GM19099 (cell line): ENCODE measurements at regions not wholly inside any gene's neighbourhood (a gene's known extent, or its start where the extent isn't known, plus 50 kb on each side); places are given as distances from the start of the nearest gene placed in this dataset.

Experiments
- POLR2A ChIP-seq: IDR thresholded peaks from 3 replicates; pipeline ENCODE4 v1.6.1; 2011; ENCODE audit warnings: low read depth; ENCODE audit not compliant: insufficient read length; ENCODE audit errors: extremely low read depth

DNA sequence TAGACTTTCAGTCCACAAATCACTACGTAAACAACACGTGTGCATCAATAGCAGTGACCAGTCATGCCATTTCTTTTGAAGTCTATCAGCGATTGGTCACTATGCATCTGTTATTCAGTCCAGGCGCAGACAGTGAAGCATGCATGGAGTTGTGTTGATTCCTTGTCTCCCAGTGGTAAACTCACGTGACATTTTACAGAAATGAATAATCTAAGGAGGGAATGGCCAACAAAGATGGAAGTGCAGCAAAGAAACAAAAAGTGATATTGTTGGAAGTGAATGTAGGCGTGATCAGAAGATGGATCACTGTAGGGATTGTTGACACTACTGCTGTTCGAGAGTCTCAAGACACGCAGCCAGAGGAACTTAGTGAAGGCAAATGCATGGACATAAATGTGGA is 317.8 kb upstream of the MGAT5 start:
- TF ChIP-seq POLR2A = no peak

DNA sequence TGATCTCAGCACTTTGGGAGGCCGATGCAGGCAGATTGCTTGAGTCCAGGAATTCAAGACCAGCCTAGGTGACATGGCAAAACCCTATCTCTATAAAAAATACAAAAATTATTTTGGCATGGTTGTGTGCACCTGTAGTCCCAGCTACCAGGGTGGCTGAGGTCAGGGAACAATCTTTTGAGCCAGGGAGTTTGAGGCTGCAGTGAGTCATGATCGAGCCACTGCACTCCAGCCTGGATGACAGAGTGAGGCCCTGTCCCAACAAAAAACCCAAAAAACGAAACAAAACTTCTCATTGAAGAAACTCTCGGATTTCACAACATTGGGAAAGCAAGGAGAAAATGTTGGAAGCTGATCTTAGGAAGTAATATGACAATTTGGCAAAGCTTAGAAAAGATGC is 317.3 kb upstream of the MGAT5 start:
- TF ChIP-seq POLR2A = no peak

DNA sequence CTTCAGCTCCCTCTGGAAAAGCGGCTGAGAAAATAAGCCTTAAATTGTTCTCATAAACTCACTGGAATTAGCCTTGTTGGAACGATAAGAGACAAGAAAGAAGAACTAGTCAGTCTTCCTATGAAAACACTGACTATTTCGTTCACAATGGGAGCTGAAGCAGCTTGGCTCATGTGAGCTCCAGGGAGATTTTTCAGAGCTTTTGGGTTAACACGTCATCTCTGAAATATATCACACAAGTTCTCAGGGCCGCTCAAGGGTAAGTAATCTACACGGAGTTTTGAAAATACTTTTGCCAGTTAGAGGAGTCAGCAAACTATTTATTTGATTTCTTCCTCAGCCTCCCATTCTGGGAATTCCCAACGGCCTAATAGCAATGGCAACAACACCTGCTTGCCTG is 316.2 kb upstream of the MGAT5 start:
- TF ChIP-seq POLR2A = no peak

DNA sequence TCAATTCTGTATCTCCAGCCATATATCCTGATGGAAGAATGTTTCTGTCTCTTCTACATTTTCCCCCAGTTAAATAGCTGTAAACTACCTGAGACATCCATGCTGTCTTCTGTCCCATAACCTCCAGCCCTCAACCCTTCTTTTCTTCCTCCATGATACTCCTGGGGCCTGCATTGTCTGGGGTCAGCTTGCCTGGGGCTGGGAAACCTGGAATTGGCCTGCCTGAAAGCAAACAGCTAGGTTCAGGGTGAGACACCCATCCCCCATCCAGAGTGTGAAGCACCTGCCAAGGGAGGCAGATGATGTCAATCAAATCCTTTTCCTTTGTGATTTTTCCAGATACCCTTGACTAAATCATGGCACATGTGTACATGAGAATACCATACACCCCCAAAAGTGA is 313.7 kb upstream of the MGAT5 start:
- TF ChIP-seq POLR2A = no peak

DNA sequence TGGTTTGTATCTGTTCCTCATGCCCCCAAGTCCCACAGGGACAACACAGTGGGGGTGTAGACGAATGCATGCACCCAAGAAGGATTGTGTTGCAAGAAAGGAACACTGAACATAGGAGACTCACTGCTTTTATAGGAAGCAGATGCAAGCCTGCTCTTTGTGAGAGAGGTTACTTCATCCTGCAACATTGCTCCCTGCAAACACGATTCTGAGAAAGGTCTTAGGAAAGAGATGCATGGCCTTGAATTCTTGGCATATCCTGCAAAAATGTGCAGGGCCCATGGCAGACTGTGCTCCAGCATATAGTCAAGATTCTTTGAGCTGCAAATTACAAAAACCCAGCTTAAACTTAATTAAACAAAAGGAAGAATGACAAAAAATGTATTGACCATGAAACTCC is 312.2 kb upstream of the MGAT5 start:
- TF ChIP-seq POLR2A = no peak

DNA sequence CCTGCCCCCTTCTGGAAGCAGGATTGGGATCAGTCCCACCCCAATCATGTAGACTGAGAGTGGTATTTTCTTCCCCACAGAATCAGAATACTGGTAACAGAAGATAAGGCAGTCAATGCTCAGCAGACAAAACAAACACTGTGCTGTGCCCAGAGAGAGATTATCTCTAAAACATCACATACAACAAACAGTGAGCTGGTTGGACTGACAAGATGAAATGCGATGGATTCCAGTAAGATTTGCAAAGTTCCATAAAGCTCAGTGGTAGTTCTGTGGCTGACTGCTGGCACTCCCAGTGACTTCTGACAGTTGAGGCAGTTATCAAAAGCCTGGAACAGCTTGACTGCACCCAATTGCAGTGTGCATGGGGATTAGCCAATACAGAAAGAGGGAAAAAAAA is 311.5 kb upstream of the MGAT5 start:
- no peak for TF ChIP-seq POLR2A

DNA sequence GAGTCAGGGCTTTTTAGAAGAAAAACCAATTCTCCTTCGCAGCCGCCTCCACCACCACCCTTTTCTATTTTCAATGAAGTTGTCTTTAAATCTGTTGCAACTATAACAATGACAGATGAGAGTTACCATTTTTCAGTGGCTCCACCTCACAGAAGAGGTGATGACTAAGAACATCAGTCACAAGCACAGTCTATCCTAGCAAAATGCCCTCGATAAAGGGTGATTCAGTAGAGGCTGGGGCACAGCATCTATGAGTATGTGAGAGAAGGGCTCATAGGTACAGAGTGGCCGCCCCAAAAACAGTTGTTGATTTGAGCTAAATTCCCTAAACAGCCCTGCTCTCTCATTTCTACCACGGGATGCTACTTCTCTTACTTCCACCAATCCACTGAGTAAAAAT is 310.8 kb upstream of the MGAT5 start:
- no peak for TF ChIP-seq POLR2A

DNA sequence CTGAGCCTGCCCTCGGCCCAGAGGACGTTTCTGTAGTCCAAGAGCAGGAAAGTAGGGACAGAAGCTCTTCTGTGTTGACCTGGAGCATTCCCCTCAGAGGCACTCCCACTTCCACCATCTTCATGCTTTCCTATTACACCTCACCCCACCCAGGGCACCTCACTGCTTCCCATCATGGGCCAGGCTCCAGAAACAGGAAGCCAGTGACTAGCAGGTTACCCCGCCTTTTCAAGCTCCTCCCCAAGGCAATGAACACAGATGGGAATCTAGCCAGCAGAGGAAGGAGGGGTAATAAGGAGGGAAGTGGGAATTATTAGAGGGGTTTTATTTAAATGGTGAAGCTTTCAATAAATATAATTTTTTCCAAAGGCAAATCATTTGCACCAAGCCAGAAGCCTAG is 308.8 kb upstream of the MGAT5 start:
- TF ChIP-seq POLR2A = no peak

DNA sequence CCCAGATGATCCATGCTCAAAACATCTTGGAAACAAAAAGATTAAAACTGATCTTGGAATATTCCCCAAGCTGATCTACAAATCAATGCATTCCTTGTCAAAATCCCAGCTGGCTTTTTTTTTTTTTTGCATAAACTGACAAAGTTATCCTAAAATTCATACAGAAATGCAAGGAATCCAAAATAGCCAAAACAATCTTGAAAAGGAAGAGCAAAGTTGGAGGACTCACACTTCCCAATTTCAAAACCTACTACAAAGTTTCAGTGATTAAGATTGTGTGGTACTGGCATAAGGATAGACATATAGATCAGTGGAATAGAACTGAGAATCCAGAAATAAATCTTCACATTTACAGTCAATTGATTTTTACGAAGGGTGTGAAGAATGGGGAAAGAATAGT is 306.8 kb upstream of the MGAT5 start:
- TF ChIP-seq POLR2A = no peak

DNA sequence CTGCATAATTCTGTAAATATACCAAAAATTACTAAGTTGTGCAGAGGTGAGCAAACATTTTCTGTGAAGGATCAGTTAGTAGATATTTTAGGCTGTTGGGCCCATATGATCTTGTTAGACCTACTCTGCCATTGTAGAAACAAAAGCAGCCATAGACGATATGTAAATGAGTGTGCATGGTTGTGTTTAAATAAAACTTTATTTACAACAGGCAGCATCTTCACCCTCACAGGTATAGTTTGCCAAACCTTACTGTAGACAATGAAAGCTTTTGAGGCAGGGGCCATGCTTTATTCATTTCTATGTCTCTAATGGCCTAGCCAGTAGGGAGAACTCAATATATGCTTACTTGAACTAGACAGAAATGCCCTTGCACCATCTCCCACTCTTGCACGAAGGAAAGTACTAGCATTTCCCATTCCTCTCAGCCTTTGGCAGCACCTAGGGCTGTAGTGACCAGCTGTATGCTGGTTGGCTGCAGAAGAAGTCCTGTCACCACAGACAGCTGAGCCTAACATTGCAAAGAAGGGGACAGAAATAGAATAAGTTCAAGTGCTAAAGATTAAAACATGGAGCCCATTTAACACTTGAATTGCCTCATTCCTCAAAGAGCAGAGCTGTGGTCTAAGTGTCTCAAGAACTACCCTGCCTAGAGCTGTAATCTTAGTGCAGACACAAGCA is 305.1 kb upstream of the MGAT5 start:
- no peak for TF ChIP-seq POLR2A

DNA sequence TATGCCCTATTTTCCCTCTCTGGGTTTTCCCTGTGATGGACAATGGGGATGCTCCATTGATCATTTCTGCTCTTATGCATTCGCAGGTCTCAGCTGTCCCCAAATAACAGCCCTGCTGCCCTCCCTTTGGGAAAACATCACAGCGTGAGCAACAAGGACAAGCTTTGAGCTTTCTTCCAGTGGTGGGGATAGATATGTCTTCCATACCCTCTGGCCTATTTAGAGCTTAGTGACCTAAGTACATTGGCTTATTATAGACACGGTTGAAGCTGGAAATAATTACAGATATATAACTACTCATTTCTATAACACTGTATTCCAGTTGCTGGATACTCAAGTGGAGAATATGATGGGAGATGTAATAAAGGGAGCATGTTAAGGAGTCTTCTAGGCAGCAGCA is 304.3 kb upstream of the MGAT5 start:
- TF ChIP-seq POLR2A = no peak

DNA sequence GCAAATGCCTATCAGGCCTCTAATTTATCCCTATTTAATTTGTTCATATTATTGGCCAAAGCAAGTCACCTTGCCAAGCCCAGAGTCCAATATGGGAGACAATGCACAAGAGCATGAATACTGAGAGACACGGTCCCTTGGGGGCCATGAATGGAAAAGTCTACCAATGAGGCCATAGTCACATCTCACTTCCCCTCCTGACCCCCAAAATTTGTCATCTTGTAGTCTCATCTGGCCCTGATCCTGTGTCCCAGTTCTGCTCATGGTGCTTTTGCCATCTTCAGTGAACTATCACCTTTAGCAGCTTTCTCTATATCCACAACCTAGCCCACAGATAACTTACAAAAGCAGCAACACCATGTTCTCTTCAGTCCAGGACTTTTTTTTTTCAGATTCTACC is 302.7 kb upstream of the MGAT5 start:
- no peak for TF ChIP-seq POLR2A

DNA sequence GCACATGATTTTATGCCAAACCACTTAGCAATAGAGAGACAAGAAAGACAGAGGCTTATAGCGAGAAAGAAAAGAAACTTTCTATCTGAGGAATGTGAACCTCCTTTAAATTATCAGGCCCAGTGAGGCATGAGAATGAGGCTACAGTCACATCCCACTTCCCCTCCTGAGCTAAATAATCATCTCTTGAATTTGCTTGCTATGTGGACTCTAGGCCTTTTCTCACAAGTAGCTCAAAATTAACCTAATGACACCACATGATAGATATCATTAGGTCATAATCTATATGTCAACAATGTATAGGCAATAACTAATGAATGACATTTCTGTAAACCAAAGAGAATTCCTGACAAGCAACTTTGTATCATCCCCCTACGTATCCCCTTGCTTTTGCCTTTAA is 301.5 kb upstream of the MGAT5 start:
- TF ChIP-seq POLR2A = no peak

DNA sequence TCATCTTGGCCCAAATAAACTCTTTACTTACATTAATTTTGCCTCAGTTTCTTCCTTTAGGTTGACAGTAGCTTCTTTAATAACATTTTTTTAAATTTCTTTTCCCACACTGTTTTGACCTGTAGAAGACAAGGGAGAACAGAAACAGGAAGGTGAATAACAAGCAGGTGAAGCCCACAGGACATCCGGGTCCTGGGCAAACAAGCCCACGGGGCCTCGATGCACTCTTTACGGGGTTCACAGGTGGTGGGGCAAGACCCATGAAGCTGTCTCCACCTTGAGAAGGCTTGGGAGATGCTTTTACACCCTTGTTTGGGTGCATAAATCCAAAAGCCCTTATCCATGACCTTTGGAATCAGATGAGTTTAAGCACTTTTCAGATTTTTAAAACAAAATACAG is 301.0 kb upstream of the MGAT5 start:
- TF ChIP-seq POLR2A = no peak

DNA sequence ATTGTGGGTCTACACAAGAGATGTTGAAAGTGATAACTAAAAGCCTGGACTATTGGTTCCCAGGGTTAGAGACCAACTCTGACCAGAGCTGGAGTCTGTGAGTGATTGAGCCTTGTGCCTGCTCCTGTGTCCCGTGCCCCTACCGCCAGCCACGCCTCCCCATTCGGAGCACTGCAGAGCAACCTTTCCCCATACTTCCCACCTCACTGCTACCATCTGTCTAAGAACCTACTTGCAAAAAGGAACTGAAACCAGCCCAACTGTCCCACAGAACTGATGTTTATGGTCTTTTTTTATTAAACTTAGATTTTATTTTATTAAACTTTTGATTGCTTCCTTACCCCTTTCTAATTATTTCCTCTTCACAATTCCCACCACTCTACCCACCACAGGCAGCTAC is 300.3 kb upstream of the MGAT5 start:
- no peak for TF ChIP-seq POLR2A

DNA sequence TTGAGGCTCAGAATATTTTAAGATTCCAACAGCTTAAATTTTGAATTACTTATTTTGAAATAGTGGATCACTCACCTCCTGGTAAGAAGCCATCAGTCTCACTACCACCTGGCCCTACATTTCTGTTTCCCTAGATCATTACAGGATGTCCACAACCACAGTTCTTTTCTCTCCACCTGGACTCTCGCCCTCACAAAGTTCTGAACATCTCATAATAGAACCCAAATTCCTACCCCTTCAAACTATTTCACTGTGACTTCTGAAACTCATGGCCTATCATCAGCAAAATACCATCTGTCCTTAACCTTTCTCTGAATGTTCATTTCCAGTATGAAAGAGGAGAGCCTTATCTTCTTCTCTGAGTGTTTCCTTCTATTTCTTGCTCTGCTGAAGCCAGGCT is 299.2 kb upstream of the MGAT5 start:
- no peak for TF ChIP-seq POLR2A

DNA sequence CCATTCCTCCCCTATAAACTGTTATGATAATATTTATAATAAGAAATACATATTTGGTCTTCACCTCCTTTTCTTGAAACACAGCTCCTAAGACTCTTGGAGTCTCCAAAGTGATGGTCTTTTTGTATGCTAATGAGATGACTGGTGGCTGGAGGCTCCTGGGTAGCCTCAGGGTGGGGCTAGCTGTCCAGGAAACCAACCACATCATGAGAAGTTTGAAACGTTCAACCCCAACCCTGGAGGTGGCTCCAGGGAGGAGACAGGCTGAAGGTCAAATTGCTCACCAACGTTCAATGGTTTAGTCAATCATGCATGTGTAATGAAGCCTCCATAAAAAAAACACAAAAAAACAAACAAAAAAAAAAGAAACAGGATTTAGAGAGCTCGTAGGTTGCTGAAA is 298.7 kb upstream of the MGAT5 start:
- no peak for TF ChIP-seq POLR2A
